Activated effector memory CD4-positive, alpha-beta T cell treated with anti-CD3 and anti-CD28 coated beads, Interleukin-2, amount 50 U/mL, for 16 hours (primary cell): ENCODE measurements at regions not wholly inside any gene's neighbourhood (a gene's known extent, or its start where the extent isn't known, plus 50 kb on each side); places are given as distances from the start of the nearest gene placed in this dataset.
"Not testable (repeated sequence)": the region's sequence is repeated elsewhere in the genome, so short reads cannot be mapped to it uniquely, and the experiment has no call there.

Experiments used
- DNase-seq: peaks from one replicate; pipeline ENCODE4 v3.0.0-alpha.2; 2020

DNA sequence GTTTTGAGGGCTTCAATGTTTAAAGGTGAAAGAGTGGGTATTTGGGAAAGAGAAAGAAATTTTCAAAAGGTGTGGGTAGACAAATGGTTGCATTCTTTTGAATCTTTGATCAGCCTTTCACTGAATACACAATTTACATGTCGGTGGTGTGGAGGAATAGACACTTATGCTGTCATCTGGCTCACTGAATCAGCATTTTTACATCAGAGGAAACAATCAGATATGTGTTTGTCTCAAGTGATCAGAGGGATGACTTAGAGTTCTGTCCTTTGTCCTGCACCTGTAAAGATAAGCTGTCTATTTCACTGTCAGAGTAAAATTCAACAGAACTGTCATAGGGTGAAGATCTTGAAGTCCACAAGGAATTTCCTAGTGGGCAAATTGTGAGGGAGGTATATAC, 170.9 kb upstream of the USP25 start:
- DNase-seq = no peak

DNA sequence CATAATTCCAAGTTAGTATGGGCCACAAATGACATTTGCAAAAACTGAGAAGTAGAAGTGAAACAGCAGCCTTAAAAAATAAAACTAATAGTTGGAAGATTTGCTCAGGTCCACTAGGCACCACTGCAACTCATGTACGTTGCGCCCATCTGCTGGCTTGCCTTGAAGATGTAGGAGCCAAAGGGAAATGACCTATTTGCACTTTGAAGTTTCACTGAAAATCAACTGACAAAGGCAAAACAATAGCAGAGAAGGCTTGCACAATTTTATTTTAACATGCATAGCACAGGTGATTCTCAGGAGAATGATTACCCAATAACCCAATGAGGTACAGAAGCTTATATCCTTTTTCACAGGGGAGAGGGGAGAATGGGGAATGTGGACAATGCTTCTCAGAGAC, 170.1 kb upstream of the USP25 start:
- no peak for DNase-seq

DNA sequence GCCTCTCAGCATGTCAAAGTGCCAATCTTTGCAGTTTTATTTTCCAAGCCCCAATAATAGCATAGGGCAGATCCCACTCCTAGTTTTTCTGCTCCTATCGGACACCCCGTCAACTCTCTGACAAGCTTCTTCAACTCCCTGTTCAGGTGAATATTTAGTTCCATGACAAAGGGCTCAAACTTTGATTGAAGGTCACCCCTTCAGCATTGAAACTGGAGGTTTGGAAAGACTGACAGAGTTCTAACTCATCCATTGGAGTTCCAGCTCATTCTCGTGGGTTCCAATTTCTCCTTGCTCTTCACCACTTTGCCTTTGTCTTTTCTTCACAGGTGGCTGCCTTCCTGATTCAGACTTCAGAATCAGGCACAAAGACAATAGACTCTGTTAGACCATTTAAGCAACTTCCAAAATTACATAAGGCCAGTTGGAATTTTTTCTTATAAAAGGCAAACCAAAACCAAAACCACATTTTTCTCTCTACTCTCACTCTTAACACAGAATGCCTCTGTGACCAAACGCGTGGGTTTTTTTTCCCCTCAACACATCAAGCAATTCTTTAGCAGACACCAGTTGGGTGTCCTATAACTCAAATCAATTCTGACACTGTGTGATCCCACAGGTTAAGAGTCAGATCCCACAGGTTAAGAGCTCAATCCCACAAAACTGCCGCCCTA, 169.3 kb upstream of the USP25 start:
- DNase-seq = no peak

DNA sequence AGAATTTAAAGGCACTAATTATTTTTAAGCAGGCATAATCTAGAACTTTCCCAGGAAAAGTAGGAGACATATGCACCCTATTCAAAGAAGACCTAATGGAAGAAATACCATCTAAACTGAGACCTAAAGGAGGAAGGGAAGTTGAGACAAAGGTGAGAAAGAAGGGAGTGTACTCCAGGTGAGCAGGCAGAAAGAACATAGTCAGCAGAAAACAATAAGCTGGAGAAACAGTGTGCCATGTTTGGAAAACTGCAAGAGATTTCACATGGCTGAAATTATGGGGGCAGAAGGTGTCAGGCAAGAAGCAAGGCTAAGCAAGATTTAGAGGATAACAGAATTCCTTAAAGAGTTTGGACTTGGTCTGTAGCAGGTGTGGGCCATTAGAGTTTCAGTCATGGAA, 167.0 kb upstream of the USP25 start:
- no peak for DNase-seq

DNA sequence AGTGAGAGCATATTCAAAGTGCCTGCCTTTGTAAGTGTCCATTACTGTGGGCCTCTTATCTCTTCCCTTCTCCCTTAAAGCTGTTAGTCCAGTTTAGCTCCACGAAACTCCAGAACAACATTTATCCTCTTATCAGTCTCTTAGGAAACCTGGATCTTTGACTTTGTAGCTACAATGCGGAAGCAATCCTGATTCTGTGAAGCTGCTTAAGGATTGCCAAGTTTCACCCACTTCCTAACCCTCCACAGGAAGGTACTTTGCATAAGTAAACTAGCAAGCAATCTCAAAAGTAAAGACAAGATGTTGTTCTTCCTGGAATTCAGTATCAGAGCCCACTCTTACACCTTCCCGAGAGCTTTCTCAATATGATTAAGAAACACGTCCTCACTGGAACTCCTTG, 164.9 kb upstream of the USP25 start:
- no peak for DNase-seq

DNA sequence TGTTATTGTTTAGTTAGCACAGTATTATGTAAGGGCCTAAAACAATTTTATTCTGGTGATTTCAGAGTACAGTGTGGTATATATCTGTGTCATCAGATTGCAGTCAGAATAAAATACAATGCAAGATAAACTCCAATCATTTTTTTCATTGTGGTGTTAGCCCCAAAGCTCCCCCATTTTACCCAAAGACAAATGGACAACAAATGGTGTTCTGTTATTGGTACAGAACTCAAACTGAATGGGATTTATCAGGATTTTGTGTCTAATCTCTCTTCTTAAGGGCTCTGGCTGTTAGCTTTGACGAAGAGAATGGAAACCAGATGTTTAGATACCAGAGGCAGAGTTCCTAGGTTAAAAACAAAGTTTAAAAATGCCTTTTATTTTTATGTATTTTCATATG, 163.1 kb upstream of the USP25 start:
- no peak for DNase-seq

DNA sequence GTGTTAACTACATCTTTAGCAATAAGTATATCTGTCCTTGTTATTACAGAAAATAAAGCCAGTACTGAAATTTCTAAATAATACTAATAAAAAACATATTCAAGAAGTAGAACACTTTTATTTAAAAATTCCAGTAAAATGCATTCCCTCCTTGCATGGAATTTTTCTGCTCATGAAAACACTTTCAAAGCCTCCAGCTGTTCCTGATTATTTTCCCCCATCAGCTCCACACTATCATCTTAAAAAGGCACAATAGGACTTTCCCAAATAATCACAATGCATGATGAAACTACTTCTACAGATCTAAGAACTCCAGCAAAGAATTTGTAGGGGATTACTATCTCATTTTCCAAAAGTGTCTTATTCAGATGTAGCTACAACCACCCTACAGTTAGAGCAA, 162.6 kb upstream of the USP25 start:
- no peak for DNase-seq

DNA sequence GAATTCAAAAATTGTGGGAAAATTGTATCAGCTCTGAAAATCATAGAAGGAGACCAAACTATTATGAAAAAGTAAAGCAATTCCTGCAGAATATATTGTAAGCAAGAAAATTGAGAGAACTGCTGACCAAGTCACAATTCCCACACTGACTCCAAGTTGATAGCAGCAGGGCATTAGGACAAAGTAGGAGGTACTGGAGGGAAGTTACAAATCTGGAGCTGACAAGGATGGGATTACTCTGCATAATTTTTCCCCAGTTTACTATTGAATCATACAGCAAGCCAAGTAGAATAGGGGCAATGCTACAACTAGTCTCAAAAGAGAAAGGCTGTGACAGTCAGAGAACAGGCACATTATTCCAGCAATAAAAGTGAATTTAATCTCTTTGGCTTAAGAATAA, 161.3 kb upstream of the USP25 start:
- no peak for DNase-seq

DNA sequence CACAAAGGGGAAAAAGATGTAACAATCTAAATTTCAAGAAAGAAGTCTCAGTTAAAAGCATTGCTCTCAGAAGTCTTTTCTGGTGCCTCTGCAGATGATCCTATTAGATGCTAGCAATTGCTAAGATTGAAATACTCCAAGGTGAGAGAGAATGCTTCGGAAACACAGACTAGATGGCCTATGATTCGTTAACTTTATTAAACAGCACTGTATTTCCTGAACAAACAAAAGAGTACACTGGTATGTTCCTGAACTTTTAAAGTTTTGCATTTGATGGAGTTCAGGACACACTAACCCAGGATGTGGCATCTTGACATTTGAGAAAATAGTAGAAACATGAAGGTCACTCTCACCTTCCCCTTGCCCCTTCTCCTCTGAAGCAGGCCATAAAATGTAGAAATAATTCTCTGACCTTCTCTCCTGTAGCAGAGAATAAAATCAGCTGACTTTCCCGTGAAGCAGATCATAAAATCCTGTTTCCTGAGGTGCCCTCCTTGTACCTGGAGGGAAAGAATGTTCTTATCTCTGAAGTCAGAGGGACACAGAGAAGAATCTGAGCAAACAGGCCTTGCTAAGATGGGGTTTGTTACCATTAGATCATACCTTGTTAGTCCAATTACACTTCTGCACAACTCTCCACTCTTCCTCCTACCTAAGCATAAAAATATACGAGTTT, 142.9 kb upstream of the USP25 start:
- DNase-seq = no peak

DNA sequence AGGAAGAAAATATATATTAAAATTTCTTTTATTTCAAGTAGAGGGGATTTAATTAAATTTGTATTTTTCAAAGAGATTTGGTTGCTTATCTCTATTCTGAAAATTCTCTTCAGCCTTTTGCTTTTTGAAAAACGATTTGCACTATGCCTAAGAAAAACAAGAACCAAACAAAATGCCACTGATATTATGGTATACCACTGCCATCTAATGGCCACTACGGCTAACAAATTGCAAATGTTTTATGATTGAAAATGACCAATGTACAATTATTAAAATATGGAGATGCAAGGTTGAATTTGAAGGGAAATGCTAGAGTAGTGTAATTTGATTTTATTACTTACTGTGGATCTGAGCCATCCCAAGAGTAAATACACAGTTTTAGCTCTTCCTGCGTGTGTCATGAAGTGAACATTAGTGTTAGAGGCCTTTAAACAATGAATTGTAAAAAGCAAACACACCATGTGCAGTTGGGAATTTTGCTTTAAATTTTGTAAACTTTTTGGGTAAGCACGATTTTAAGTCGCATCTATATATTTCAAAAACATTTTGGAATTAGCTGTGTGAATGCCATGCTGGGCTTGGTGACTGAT, 137.4 kb upstream of the USP25 start:
- DNase-seq = no peak

DNA sequence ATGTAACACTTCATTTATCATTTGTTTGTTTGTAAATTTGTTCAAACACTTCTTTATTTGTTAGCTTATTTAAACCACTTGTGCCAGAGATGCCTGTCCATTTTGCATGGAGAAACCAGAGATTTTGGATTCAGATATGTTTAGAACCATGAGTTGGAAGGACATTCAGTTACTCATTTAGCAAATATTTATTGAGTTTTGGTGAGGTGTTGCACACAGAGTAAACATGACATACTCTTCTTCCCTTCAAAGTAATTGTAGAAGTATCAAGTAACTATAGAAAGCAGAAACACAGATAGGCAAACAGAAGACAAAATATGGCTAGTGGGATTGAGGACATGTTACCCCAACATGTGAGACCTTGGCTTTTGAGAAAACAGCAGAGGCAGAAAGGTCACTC, 136.8 kb upstream of the USP25 start:
- DNase-seq = no peak

DNA sequence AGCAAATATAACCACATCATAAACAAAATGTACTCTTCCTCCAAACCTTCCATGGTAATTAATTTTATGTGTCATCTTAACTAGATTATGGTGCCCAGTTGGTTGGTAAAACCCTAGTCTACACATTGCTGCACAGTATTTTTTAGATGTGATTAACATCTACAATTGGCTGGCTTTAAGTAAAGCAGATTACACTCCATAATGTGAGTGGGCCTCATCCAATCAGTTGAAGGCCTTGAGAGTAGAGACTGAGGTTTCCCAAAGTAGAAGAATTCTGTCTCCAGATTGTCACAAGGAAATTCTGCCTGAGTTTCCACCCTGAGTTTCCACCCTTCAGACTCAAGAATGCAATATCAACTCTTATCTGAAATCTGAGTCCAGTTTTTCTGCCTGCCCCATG, 128.4 kb upstream of the USP25 start:
- DNase-seq = no peak

DNA sequence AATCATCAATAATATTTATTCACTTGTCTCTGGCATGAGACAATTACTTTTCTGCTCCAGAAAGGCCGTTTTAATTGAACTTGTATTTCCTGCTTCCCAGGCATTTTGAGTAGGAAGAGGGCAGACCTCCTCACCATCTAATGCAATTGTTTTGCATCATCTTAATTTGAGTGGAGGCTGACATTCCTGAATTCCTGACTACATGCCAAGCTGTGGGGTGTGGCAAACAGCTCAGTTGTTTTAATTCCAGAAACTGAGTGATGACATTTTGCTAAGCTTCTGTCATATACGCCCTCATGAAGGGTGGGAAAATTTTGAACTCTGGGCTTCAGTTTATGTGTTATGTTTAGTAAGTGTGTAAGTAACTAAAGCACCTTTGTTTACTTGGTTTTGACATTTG, 125.4 kb upstream of the USP25 start:
- no peak for DNase-seq

DNA sequence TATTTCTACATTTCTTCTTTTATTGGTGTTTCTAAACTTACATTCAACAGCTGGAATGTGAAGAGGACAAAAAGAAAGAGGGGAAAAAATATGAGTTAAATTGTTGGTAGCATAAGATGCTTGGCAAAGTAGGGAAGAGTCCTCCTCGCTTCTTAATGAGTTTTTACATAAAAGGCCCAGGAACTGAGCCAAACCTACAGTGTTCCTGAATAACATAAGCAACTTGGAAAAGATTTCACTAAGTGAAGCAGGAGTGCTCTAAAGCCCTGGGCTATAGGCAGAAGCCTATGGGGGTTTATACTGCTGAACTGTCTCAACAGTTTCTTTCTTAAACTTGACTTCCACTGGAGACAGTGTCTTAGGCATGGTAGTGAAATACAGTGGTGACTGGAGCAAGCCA, 115.0 kb upstream of the USP25 start:
- DNase-seq = no peak

DNA sequence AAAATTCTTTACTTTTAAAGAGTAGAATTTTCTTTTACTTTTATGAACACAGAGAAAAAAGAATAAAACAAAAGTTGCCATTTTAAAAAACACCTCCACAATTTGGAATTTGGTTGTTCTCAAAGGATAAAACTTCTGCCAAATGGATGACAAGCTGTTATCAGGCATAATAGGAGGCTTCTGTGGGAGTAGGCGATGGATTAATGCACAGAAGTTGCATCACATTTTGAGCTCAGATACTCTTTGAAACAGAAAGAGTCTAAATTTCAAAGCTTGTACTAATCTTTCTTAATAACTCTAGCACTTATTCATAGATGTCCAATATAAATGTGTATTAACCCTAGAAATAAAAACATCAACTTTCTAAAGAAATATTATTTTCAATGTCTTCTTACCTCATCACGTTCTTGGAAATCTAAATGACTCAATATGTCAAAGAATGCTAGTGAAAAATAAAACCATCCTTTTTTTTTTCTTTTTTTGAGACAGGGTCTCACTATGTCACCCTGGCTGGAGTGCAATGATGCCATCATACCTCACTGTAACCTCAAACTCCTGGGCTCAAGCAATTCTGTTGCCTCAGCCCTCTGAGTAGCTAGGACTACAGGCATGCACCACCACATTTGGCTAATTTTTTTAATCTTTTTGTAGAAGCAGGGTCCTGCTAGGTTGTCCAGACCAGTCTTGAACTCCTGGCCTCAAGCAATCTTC, 112.8 kb upstream of the USP25 start:
- DNase-seq = no peak

DNA sequence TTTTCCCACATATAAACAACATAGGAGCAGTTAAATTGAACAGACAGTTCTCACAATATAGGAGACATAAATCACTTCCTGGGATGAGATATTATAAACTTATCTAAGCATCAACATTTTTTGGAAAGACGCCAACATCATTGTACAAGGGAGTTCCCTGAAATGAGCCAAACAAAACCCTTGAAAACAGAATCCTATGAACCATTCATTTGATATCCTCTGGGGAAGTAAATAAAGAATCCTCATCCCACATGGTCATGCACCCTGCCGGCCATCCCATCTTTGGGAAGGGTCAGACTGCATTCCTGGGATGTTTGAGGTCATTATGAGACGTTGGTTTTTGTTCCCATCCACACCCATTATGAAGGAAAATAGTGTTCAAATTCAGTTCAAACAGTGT, 111.8 kb upstream of the USP25 start:
- no peak for DNase-seq

DNA sequence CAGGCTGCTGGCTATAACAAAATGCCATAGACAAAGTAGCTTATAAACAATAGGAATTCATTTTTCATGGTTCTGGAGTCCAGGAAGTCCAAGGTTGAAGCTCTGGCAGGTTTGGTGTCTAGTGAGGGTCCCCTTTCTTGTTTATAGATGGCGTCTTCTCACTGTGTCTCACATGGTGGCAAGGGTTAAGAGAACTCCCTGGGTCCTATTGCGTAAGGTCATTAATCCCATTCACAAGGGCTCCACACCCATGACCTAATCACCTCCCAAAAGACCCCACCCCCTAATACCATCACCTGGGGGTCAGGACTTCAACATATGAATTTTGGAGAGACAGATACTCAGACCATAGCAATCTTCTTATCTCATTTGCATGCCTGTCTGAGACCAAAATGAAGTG, 108.9 kb upstream of the USP25 start:
- no peak for DNase-seq

DNA sequence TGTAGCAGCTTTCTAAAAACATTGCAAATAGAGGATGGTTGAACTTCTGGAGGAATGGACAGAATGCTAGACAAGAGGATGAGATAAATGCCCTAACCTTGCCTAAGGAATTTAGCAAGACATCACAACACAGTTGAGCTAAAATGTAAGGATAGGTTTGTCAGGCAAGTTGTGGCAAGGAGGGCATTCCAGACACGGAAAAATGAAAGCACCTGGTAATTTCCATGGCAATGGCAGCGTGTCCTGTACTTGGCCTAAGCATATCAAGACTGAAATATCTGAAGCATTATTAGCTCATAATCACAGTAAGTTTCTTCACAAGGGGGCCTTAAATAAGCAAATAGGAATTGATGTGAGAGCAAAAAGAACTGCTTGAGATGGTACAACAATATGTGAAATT, 105.1 kb upstream of the USP25 start:
- DNase-seq = no peak

DNA sequence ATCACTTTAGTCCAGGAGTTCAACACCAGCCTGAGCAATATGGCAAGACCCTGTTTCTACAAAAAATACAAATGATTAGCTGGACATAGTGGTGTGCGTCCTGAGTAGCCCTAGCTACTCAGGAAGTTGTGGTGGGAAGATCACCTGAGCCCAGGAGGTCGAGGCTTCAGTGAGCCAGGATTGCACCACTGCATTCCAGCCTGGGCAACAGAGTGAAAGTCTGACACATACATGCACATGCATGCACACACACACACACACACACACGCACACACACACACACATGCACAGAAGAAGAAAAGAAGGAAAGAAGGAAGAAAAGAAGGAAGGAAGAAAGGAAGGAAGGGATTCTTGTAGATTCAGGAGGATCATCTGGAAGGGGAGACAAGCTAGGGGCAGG, 104.4 kb upstream of the USP25 start:
- DNase-seq = no peak

DNA sequence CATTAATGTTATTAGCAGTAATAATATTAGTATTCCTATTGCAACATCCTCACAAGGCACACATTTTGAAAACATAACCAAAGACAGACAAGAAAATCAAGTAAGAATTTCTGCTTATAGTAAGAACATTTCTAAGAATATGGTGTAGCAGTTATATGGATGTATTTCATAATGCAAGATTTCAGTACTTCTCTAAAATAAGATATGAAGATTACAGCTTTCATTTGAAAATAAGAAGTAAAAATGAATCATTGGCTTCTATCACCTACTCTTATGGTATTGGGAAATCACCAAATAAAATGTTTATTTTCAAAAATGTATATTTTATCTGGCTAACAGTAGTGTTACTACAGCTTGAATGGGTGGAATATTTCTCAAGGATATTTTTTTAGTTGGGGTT, 103.8 kb upstream of the USP25 start:
- DNase-seq = no peak

DNA sequence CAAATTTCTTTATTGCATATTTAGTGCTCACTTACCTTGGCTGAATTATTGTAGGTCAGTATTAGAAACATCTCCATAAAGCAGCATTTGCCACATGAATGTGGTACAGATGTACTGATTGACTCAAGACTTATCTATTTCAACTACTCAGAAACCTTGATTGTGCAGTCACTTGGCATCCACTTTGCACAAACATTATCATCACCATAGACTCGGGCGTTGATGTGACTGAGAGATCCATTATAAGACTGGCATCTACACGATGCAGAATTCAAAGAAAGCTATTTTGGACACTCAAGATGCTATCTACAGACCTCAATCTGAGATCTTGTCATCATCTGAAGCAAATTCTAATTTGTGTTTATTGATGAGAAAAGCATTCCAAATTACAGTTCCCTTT, 102.8 kb upstream of the USP25 start:
- no peak for DNase-seq

DNA sequence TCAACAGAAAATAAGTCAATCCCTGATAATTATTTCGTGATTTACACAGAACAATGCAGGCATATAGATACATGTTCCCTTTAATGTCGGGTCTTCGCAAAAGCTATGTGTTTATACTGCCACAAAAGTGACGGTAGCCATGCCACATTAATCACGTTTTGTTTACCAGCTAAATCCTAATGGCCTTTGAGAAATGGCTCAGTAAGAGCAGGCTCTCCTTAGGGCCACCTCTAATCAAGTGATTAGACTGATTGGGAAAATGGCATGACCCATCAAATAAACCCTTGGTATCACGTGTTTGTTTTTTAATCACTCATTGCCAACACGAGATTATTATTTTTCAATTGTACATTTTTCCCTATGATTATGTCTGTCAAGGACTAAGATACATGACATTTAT, 102.0 kb upstream of the USP25 start:
- DNase-seq = no peak

DNA sequence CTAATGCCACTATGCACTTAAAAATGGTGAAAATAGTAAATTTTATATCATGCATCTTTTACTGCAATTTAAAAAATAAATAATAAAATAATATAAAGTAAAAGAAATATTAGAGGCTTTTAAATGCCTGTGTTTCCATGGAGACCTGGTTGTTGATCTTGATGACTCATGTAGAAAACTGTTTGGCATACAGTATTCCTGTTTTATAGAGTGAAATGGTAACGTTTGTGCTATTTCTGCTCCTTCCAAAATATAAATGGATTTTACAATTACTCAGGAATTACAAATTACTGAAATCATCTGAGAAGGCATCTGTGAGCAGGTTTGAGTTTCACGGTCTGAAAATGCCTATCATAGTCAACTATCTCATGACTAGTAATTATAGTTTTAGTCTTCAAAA, 98.4 kb upstream of the USP25 start:
- DNase-seq = no peak

DNA sequence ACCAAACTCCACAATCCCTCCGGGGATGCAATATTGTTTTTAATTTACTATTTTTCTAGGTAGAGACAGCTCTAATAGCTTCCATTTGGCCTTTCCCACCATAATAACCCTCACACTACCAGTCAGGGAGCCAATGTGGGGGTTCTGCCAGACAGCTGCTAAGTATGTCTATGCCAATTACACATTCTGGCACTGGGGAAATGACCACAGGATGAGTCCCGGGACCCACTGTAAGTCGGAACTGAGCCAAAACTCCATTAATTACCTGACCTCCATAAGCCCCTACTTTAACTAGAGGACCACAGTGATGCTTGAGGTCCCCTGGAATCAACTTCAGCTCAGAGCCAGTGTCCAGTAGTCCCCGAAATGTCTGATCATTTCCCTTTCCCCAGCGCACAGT, 95.2 kb upstream of the USP25 start:
- DNase-seq = not testable (repeated sequence)
